ENCODE measurements at regions not wholly inside any gene's neighbourhood (a gene's known extent, or its start where the extent isn't known, plus 50 kb on each side); places are given as distances from the start of the nearest gene placed in this dataset.

DNA sequence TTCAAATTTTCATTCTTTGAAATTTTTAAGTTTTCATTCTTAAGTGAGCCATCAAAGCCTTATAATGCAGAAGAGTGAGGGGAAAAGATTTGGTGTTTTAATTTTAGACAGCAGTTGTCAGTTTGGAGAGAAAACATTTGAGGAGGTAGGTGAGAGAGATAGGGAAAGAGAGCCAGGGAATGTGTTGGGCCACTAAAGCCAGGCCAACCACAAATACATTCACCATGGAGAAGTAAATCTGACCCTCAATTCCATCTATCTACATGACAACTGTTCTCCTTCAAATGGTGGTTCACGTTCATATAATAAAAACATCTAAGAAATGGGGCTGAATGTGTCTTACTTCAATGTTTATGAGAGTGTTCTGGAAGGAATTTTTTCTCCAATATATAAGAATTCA is 553.0 kb upstream of the SYT4 start:
- H3K27ac ChIP-seq (ENCODE audit: low read depth, low read length), result no peak overlapping the region
- no peak for TF ChIP-seq EZH2phosphoT487 (conservative IDR thresholded peaks at IDR 0.05; ENCODE audit: low read length)
- TF ChIP-seq, protein P1, sequence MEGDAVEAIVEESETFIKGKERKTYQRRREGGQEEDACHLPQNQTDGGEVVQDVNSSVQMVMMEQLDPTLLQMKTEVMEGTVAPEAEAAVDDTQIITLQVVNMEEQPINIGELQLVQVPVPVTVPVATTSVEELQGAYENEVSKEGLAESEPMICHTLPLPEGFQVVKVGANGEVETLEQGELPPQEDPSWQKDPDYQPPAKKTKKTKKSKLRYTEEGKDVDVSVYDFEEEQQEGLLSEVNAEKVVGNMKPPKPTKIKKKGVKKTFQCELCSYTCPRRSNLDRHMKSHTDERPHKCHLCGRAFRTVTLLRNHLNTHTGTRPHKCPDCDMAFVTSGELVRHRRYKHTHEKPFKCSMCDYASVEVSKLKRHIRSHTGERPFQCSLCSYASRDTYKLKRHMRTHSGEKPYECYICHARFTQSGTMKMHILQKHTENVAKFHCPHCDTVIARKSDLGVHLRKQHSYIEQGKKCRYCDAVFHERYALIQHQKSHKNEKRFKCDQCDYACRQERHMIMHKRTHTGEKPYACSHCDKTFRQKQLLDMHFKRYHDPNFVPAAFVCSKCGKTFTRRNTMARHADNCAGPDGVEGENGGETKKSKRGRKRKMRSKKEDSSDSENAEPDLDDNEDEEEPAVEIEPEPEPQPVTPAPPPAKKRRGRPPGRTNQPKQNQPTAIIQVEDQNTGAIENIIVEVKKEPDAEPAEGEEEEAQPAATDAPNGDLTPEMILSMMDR (IDR thresholded peaks at IDR 0.05; ENCODE audit: insufficient read depth, low read length, poor library complexity, severe bottlenecking), result no peak
- H3K36me3 ChIP-seq (ENCODE audit: low read length), result no peaks in the 10 kb centered on the region
- no peak overlapping the region for H3K9ac ChIP-seq (ENCODE audit: low read length)
- no peaks in the 10 kb centered on the region for H3K27me3 ChIP-seq (ENCODE audit: low read length)
- no peaks in the 10 kb centered on the region for H4K20me1 ChIP-seq (ENCODE audit: low read depth, low read length)
- no peaks in the 10 kb centered on the region for H3K9me3 ChIP-seq (ENCODE audit: insufficient read depth, low read length)
- H3K79me2 ChIP-seq (ENCODE audit: insufficient read depth, low read length), result no peaks in the 10 kb centered on the region
- no peaks in the 10 kb centered on the region for H3K9me2 ChIP-seq (replicated peaks; ENCODE audit: insufficient read depth, low read length)
- H2AFZ ChIP-seq (ENCODE audit: low read depth, low read length, severe bottlenecking), result no peak overlapping the region
- no peak overlapping the region for H3K4me2 ChIP-seq (ENCODE audit: low read depth, low read length, poor library complexity, severe bottlenecking)
- no peaks in the 10 kb centered on the region for H3F3A ChIP-seq (ENCODE audit: insufficient read depth)
- H3K4me3 ChIP-seq (ENCODE audit: insufficient read depth, low read length, poor library complexity, severe bottlenecking), result no peak overlapping the region

DNA sequence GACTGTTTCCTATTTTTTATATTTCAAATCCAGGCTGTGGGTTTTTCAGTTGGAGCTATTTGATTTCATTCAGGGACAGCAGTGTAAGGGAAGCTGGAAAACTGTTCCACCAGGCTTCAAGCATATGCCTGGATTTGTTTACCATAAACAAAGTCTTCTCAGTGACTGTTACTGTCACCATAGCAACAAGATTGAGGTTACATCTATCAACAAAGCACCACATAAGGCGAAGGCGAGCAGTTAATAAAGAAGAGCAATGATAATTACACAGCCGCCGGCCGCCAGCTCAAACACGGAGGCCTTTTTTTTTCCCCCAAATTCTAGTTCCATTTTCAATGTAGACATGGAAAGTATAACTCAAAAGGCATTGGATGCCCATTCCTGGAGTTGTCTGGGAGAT is 553.7 kb upstream of the SYT4 start:
- Histone ChIP-seq H2AFZ (ENCODE audit: low read depth, low read length, severe bottlenecking) (no peak overlapping the region), H3K9me2 (replicated peaks; ENCODE audit: insufficient read depth, low read length) (no peaks in the 10 kb centered on the region), H4K20me1 (ENCODE audit: low read depth, low read length) (no peaks in the 10 kb centered on the region), H3K79me2 (ENCODE audit: insufficient read depth, low read length) (no peaks in the 10 kb centered on the region), H3K9me3 (ENCODE audit: insufficient read depth, low read length) (no peaks in the 10 kb centered on the region), H3K9ac (ENCODE audit: low read length) (no peak overlapping the region), H3K4me3 (ENCODE audit: insufficient read depth, low read length, poor library complexity, severe bottlenecking) (no peak overlapping the region), H3F3A (ENCODE audit: insufficient read depth) (no peaks in the 10 kb centered on the region), H3K36me3 (ENCODE audit: low read length) (no peaks in the 10 kb centered on the region), H3K27me3 (ENCODE audit: low read length) (no peaks in the 10 kb centered on the region), H3K4me2 (ENCODE audit: low read depth, low read length, poor library complexity, severe bottlenecking) (no peak overlapping the region), H3K27ac (ENCODE audit: low read depth, low read length) (no peak overlapping the region)
- TF ChIP-seq, protein P1 (IDR thresholded peaks at IDR 0.05; ENCODE audit: insufficient read depth, low read length, poor library complexity, severe bottlenecking), result no peak
- TF ChIP-seq EZH2phosphoT487 (conservative IDR thresholded peaks at IDR 0.05; ENCODE audit: low read length), result no peak

DNA sequence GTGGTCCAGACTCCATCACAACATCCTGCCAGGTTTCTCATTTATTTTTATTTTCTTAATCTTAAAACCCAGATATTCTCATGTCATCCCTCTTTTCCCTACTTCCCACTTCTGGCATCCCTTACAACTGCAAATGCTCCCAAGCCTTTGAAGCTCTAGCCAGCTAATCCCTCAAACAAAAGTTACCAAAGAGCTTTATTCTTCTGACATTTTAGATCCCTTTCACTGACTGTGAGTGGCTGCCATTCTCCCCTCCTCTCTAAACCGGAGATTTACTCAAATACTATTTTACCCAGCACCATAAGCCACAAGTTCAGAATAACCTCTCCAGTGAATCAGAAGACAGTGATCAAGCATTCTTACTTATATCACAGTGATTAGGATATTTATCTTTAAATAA is 569.0 kb upstream of the SYT4 start:
- no peaks in the 10 kb centered on the region for H4K20me1 ChIP-seq (ENCODE audit: low read depth, low read length)
- no peak overlapping the region for H3K4me2 ChIP-seq (ENCODE audit: low read depth, low read length, poor library complexity, severe bottlenecking)
- H3K79me2 ChIP-seq (ENCODE audit: insufficient read depth, low read length), result no peaks in the 10 kb centered on the region
- H3K9me2 ChIP-seq (replicated peaks; ENCODE audit: insufficient read depth, low read length), result no peaks in the 10 kb centered on the region
- no peak overlapping the region for H3K9ac ChIP-seq (ENCODE audit: low read length)
- H3F3A ChIP-seq (ENCODE audit: insufficient read depth), result no peaks in the 10 kb centered on the region
- no peaks in the 10 kb centered on the region for H3K27me3 ChIP-seq (ENCODE audit: low read length)
- no peaks in the 10 kb centered on the region for H3K9me3 ChIP-seq (ENCODE audit: insufficient read depth, low read length)
- TF ChIP-seq, protein P1 (IDR thresholded peaks at IDR 0.05; ENCODE audit: insufficient read depth, low read length, poor library complexity, severe bottlenecking), result no peak
- no peak for TF ChIP-seq EZH2phosphoT487 (conservative IDR thresholded peaks at IDR 0.05; ENCODE audit: low read length)
- no peak overlapping the region for H3K27ac ChIP-seq (ENCODE audit: low read depth, low read length)
- no peaks in the 10 kb centered on the region for H3K36me3 ChIP-seq (ENCODE audit: low read length)
- no peak overlapping the region for H3K4me3 ChIP-seq (ENCODE audit: insufficient read depth, low read length, poor library complexity, severe bottlenecking)
- H2AFZ ChIP-seq (ENCODE audit: low read depth, low read length, severe bottlenecking), result no peak overlapping the region

Data from SU-DHL-6 (cell line).